ENCODE measurements at regions not wholly inside any gene's neighbourhood (a gene's known extent, or its start where the extent isn't known, plus 50 kb on each side); places are given as distances from the start of the nearest gene placed in this dataset.

GRCh38 chr6:4008324-4009047, 70.5 kb downstream of the FAM217A start:
- DNase-seq, result no peak

- DNase-seq, result no peak
These were observed 69.5 kb downstream of the FAM217A start for GRCh38 chr6:4009486-4009885.

DNA sequence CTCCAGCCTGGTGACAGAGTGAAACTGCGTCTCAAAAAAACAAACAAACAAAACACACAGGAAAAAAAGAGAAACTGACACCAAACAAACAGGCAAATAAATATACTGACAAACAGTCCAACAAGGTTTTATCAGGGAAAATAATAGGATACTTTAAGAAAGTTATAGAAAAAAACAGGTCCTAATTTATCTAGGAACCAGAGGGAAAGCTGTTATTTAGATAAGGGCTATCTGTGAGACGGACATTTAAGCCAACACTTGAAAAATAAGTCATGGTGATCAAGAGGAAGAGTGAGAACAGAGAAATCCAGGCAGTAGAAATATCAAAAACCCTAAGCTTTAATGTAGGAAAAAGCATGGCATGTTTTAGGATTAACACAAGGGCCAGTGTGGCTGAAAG, 68.9 kb downstream of the FAM217A start:
- no peak for DNase-seq

DNA sequence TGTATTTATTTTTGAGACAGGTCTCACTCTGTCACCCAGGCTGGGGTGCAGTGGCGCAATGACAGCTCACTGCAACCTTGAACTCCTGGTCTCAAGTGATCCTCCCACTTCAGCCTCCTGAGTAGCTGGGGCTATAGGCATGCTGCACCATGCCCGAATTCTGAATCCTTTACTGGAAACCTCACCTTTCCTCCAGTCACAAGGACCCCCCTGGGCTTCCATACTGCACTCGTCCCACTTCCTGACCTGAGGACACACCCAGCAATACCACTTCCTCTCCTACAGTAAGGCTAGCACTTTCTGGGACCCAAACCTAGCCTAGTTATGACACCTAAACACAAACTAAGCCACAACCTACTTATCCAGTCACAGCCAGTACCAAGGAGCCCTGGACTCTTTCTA, 68.2 kb downstream of the FAM217A start:
- DNase-seq, result no peak

DNA sequence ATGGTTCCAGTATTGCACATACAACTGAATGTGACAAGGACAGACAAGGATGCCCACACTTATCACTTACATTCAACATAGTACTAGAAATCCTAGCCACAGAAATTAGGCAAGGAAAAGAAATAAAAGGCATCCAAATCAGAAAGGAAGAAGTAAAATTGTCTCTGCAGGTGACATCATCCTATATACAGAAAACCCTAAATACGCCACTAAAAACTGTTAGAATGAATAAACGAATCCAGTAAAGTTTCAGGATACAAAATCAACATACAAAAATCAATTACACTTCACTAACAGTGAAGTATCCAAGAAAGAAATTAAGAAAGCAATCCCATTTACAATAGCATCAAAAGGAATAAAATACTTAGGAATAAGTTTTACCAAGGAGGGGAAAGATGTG, 66.1 kb downstream of the FAM217A start:
- no peak for DNase-seq

- no peak for DNase-seq
These were observed 61.7 kb downstream of the FAM217A start for GRCh38 chr6:4017058-4017739.

DNA sequence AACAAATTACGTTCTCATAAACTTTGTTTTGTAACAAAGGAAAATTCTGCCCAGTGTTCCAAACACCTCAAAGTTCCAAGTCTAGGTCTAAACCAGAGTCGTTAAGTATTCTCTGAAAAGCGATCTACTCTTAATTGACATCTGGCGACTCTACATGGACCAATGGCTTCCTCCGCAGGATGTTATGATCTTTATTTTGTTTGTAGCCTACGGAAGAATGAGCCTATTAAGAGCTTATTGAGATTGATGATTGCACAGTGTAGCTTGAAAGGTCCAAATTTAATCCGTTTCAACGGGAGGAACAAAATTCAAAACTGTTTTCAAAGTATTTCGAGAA, 61.1 kb downstream of the FAM217A start:
- no peak for DNase-seq

DNA sequence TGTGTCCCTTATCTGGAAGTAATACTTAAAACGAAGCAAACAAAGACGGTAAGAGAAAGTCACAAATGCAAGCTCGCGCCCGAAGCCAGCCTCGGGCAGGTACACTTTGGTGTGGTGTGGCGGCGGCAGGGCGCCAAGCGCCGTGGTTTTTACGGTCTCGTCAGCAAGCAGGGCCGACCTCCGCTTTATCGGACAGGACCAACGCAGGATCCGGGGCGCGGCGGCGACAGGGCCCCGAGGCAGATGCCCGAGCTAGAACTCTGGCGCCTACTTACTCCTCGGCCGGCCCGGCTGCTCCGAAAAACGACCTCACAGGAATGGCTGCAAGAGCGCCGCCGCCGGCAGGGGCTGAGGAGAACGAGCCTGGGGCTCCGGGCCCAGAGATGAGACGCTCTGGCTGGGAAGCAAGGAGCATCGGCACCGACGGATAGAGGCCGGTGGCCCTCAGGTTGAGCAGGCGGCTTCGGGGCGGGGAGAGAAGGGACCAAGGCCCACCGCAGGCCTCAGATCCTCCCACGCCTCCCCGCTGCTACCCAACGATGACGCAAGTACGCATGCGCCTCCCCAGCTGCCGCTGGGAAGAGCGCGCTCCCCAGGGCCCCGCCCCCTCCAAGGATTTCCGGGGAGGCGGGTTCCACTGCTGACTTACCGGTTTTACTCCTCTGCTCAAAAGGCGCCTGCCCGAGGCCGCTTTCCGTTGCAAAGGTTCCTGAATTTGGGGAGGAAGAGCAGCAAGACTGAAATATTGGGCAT, 60.6 kb downstream of the FAM217A start:
- DNase-seq, result peak; percentile 99
